ENCODE measurements at regions not wholly inside any gene's neighbourhood (a gene's known extent, or its start where the extent isn't known, plus 50 kb on each side); places are given as distances from the start of the nearest gene placed in this dataset.
A peak's percentile ranks its signal among the peaks of the same experiment; 100 is the strongest.

DNA sequence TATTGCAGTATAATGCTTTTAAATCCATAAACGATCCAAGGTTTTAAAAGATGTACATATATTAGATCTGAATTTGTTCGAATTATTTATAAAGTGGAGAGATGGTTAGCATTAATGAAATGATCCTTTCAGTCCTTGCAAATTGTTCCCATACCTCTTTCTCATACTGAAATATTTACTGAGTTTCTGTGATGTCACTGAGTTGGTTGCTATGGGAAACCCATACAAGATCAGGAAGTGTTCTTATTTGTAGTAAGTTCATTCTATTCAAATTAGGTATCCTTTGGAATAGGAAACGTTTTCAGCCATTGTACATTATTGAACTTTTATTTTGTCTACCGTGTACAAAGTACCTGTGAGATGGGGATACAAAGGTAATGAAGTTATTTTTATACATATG lies 73.2 kb upstream of the CHL1 start:
- intact Hi-C loops (cut with DNase I): no loop called here
- no peak for DNase-seq

GRCh38 chr3:124557-125179 lies 71.9 kb upstream of the CHL1 start:
- intact Hi-C loops (cut with DNase I): no loop called here
- DNase-seq: no peak

DNA sequence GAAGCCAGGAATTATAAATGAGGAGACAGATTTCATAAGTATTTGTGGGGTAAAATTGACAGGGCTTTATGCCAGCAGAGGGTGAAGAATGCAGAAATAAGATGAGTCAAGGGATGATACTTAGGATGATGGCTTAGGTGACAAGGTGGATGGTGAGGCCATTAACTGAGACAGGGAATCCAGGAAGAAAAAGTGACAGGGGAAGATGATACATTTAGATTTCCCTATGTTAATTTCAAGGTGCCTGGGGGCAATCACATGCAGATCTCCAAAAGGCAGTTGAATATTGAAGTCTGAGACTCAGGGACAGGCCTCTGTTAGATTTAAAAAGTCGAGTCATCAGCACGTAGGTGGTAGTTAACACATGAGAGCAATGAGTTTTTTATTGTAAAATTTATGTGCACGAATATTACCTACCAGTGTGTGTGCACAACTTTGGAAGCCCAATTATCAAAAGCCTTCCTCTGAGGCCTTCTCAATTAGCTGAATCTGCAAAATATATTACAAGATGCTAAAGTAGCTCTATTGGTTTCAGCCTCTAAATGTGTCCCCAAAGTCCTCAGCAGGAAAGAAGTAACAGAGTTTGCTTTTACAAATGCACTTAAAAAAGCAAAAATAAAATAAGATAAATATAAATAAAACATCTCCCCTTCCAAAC lies 67.9 kb upstream of the CHL1 start:
- intact Hi-C loops (cut with DNase I): no loop called here
- peak in 22 of 42 donors; percentile 3 to 64 (median 32) for DNase-seq

- intact Hi-C loops (cut with DNase I): no loop called here
- DNase-seq: peak in 5 of 42 donors; percentile 5 to 29 (median 26)
Measured at GRCh38 chr3:131151-131888, 65.2 kb upstream of the CHL1 start.

DNA sequence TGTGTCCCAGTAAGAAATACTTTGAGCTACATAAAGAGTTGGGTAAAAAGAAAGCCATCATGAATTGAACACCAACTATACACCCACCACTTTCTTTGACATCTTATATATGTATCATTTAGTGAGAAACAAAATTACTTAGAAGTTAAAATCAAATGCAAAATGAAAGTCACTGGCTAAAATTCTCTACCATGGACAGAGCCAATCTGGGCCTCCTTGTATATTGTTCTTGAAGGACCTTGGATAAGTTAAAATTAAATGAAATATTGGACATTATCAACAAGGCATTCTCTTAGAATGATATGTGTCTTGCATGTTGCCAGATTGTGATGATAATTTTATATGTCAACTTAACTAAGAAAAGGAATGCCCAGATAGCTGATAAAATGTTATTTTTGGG lies 64.2 kb upstream of the CHL1 start:
- intact Hi-C loops (cut with DNase I): no loop called here
- no peak for DNase-seq

- DNase-seq: no peak
- intact Hi-C loops (cut with DNase I): no loop called here
Measured at GRCh38 chr3:132904-133303, 63.7 kb upstream of the CHL1 start.

DNA sequence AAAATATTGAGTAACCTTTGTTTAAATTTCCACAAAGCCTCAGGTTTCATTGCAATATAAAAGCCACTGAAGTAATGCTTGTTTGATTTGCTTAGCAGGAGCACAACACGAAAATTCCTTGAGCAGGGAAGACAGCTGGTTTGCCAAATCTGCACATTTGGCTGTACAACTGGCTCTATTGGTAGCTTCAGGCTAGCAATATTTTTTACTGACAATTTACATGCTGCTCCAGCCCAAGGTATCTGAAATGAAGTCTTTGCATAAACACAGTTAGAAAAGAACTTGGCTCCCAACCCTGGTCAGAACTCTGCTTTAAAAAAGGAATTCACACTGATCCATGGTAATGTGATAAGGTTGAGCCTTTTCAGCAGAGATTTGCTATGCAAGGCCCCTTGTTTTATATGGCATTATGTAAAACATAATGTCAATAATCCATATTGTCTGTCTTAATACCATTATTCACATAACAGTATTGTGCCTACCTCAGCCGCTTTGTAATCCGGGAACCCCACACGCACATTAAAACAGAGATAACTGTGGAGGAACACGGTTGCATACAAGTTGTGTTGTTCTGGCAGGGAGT lies 55.7 kb upstream of the CHL1 start:
- intact Hi-C loops (cut with DNase I): no loop called here
- no peak for DNase-seq

All from head of caudate nucleus (tissue), 42 donors.